Panc1 (cell line): ENCODE measurements at regions not wholly inside any gene's neighbourhood (a gene's known extent, or its start where the extent isn't known, plus 50 kb on each side); places are given as distances from the start of the nearest gene placed in this dataset.

Experiments
- POLR2AphosphoS5 ChIP-seq: IDR thresholded peaks from 2 replicates; pipeline ENCODE4 v1.6.1; 2012; ENCODE audit warnings: mild to moderate bottlenecking, low read depth, low read length, moderate library complexity
- TF ChIP-seq, protein P1 (sequence below): fragments of 450-650 bp; IDR thresholded peaks from 2 replicates; pipeline ENCODE4 v1.5.1; 2017; ENCODE audit warnings: mild to moderate bottlenecking

DNA sequence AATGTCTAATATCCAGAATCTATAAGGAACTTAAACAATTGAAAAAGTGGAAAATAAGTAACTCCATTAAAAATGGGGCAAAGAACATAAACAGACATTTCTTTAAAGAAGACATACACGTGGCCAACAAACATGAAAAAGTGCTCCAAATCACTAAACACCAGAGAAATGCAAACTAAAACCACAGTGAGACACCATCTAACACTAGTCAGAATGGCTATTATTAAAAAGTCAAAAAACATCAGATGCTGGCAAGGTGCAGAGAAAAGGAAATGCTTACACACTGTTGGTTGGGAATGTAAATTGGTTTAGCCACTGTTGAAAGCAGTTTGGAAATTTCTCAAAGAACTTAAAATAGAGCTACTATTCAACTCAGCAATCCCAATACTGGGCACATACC, 169.2 kb upstream of the MANEA start:
- TF ChIP-seq, protein P1, sequence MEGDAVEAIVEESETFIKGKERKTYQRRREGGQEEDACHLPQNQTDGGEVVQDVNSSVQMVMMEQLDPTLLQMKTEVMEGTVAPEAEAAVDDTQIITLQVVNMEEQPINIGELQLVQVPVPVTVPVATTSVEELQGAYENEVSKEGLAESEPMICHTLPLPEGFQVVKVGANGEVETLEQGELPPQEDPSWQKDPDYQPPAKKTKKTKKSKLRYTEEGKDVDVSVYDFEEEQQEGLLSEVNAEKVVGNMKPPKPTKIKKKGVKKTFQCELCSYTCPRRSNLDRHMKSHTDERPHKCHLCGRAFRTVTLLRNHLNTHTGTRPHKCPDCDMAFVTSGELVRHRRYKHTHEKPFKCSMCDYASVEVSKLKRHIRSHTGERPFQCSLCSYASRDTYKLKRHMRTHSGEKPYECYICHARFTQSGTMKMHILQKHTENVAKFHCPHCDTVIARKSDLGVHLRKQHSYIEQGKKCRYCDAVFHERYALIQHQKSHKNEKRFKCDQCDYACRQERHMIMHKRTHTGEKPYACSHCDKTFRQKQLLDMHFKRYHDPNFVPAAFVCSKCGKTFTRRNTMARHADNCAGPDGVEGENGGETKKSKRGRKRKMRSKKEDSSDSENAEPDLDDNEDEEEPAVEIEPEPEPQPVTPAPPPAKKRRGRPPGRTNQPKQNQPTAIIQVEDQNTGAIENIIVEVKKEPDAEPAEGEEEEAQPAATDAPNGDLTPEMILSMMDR: no peak
- TF ChIP-seq POLR2AphosphoS5: no peak
